GM23338 (cell line): ENCODE measurements at regions not wholly inside any gene's neighbourhood (a gene's known extent, or its start where the extent isn't known, plus 50 kb on each side); places are given as distances from the start of the nearest gene placed in this dataset.

Experiments used
- ATAC-seq: fragments of 200-7000 bp; cut with Tn5 transposase; 3 replicates; pipeline ENCODE4 v1.9.1; 2020
- DNase-seq: peaks from one replicate; pipeline ENCODE4 v3.0.0-alpha.2; 2015; ENCODE audit warnings: low spot score
- H2AFZ ChIP-seq: fragments of 200-600 bp; sonication (generic); 2 replicates; pipeline ENCODE4 v1.8.0; 2016; ENCODE audit warnings: antibody characterized with exemption, mild to moderate bottlenecking, moderate library complexity
- H3F3A ChIP-seq: fragments of 200-600 bp; sonication (generic); replicated peaks from 2 replicates; pipeline ENCODE4 v1.8.0; 2017; ENCODE audit warnings: antibody characterized with exemption, mixed run types, low read depth
- H3K27ac ChIP-seq: fragments of 200-600 bp; sonication (generic); 2 replicates; pipeline ENCODE4 v1.6.1; 2016; ENCODE audit warnings: low read depth
- H3K27me3 ChIP-seq: fragments of 200-600 bp; sonication (generic); 2 replicates; pipeline ENCODE4 v1.8.0; 2016; ENCODE audit warnings: mild to moderate bottlenecking, mixed run types, moderate library complexity; ENCODE audit not compliant: insufficient read depth
- H3K36me3 ChIP-seq: fragments of 200-600 bp; sonication (generic); 2 replicates; pipeline ENCODE4 v1.8.0; 2016; ENCODE audit warnings: mild to moderate bottlenecking; ENCODE audit not compliant: insufficient read depth
- H3K4me1 ChIP-seq: fragments of 200-600 bp; sonication (generic); 2 replicates; pipeline ENCODE4 v1.8.0; 2016; ENCODE audit warnings: mild to moderate bottlenecking, moderate library complexity; ENCODE audit not compliant: insufficient read depth
- H3K4me2 ChIP-seq: fragments of 200-600 bp; sonication (generic); 2 replicates; pipeline ENCODE4 v1.7.1; 2017; ENCODE audit warnings: mixed run types
- H3K4me3 ChIP-seq: fragments of 200-600 bp; sonication (generic); 2 replicates; pipeline ENCODE4 v1.6.1; 2016; ENCODE audit warnings: mixed run types
- H3K79me2 ChIP-seq: fragments of 200-600 bp; sonication (generic); replicated peaks from 2 replicates; pipeline ENCODE4 v1.8.0; 2017; ENCODE audit warnings: mild to moderate bottlenecking; ENCODE audit not compliant: insufficient read depth
- H3K9me2 ChIP-seq: fragments of 200-600 bp; sonication (generic); 2 replicates; pipeline ENCODE4 v1.8.0; 2017; ENCODE audit not compliant: insufficient read depth
- H4K20me1 ChIP-seq: fragments of 200-600 bp; sonication (generic); replicated peaks from 2 replicates; pipeline ENCODE4 v1.8.0; 2017; ENCODE audit warnings: mild to moderate bottlenecking; ENCODE audit not compliant: insufficient read depth
- H3K27ac Mint-ChIP-seq: 2 replicates; pipeline ENCODE4 v1.8.0; 2020; ENCODE audit warnings: inconsistent platforms, mild to moderate bottlenecking, moderate library complexity, mixed read lengths
- H3K27me3 Mint-ChIP-seq: 3 replicates; pipeline ENCODE4 v1.8.0; 2022; ENCODE audit warnings: low read depth, mild to moderate bottlenecking, moderate library complexity, mixed read lengths, inconsistent platforms; ENCODE audit not compliant: insufficient read depth, poor library complexity
- H3K36me3 Mint-ChIP-seq: 3 replicates; pipeline ENCODE4 v1.8.0; 2021; ENCODE audit warnings: low read depth, mild to moderate bottlenecking, inconsistent platforms, moderate library complexity, mixed read lengths
- H3K4me1 Mint-ChIP-seq: 3 replicates; pipeline ENCODE4 v1.8.0; 2020; ENCODE audit warnings: mild to moderate bottlenecking, inconsistent platforms, mixed read lengths
- H3K4me3 Mint-ChIP-seq: 3 replicates; pipeline ENCODE4 v1.8.0; 2021; ENCODE audit warnings: moderate library complexity, mild to moderate bottlenecking, inconsistent platforms, mixed read lengths
- H3K9me3 Mint-ChIP-seq: 3 replicates; pipeline ENCODE4 v1.8.0; 2020; ENCODE audit warnings: moderate library complexity, mild to moderate bottlenecking, inconsistent platforms, mixed read lengths
- CTCF ChIP-seq, 2 experiments: fragments of 200-600 bp in 1 of 2; sonication (generic) in 1 of 2; conservative IDR thresholded peaks; 2 replicates each; pipeline versions ENCODE4 v1.5.1 to v1.6.1; 2016 to 2017; ENCODE audit warnings: antibody characterized with exemption in 2 of 2, low read depth in 2 of 2, mild to moderate bottlenecking in 2 of 2, moderate library complexity in 1 of 2
- ETS1 ChIP-seq: IDR thresholded peaks from 2 replicates; pipeline ENCODE4 v1.6.1; 2016; ENCODE audit warnings: antibody characterized with exemption
- EZH2 ChIP-seq: fragments of 200-600 bp; sonication (generic); IDR thresholded peaks from one replicate; pipeline ENCODE4 v1.8.0; 2017; ENCODE audit warnings: antibody characterized with exemption, mild to moderate bottlenecking, low read depth; ENCODE audit not compliant: unreplicated experiment
- POLR2AphosphoS5 ChIP-seq: IDR thresholded peaks from 2 replicates; pipeline ENCODE4 v1.6.1; 2016; ENCODE audit warnings: antibody characterized with exemption, low read depth
- STAT1 ChIP-seq: IDR thresholded peaks from one replicate; pipeline ENCODE4 v1.6.1; 2016; ENCODE audit warnings: antibody characterized with exemption; ENCODE audit not compliant: unreplicated experiment
- TF ChIP-seq, protein P1 (sequence below): fragments of 250-450 bp; sonication (Bioruptor Pico); IDR thresholded peaks from 2 replicates; pipeline ENCODE4 v1.5.0; 2020; ENCODE audit warnings: mild to moderate bottlenecking, moderate library complexity
- TF ChIP-seq, protein P2 (sequence below): IDR thresholded peaks from one replicate; pipeline ENCODE4 v1.6.1; 2018; ENCODE audit warnings: antibody characterized with exemption; ENCODE audit not compliant: unreplicated experiment

GRCh38 chr10:128476368-128476725 is 350.1 kb upstream of the MKI67 start:
- Mint-ChIP-seq H3K4me3 (no peak overlapping the region), H3K4me1 (peaks cover 15% of the 10 kb centered on the region), H3K9me3 (no peaks in the 10 kb centered on the region), H3K36me3 (no peaks in the 10 kb centered on the region), H3K27ac (no peak overlapping the region), H3K27me3 (no peaks in the 10 kb centered on the region)
- no peaks in the 10 kb centered on the region for H3K36me3 ChIP-seq
- H3K4me1 ChIP-seq = no peaks in the 10 kb centered on the region
- ATAC-seq = no peak
- no peak for DNase-seq
- H3F3A ChIP-seq = no peaks in the 10 kb centered on the region
- no peak overlapping the region for H3K4me2 ChIP-seq
- no peak overlapping the region for H3K4me3 ChIP-seq
- no peaks in the 10 kb centered on the region for H4K20me1 ChIP-seq
- no peak overlapping the region for H2AFZ ChIP-seq
- H3K27me3 ChIP-seq = no peaks in the 10 kb centered on the region
- H3K27ac ChIP-seq = no peak overlapping the region
- no peaks in the 10 kb centered on the region for H3K79me2 ChIP-seq
- no peak for TF ChIP-seq POLR2AphosphoS5
- no peak for TF ChIP-seq STAT1
- H3K9me2 ChIP-seq = peaks cover 10% of the 10 kb centered on the region; the same call in 1 of the 2 replicates

GRCh38 chr10:128476845-128477244 is 350.6 kb upstream of the MKI67 start:
- H3K27ac Mint-ChIP-seq = no peak overlapping the region
- Histone ChIP-seq H3K4me1 (no peaks in the 10 kb centered on the region), H3K36me3 (no peaks in the 10 kb centered on the region)

More at GRCh38 chr10:128476845-128477244, 350.6 kb upstream of the MKI67 start:
- H3K9me2 ChIP-seq = peaks cover 10% of the 10 kb centered on the region; the same call in 1 of the 2 replicates
- H3K4me2 ChIP-seq = no peak overlapping the region
- DNase-seq (no peak), ATAC-seq (no peak)
- no peaks in the 10 kb centered on the region for H3F3A ChIP-seq
- Mint-ChIP-seq H3K4me1 (peaks cover 18% of the 10 kb centered on the region), H3K36me3 (no peaks in the 10 kb centered on the region), H3K4me3 (no peak overlapping the region), H3K9me3 (no peaks in the 10 kb centered on the region), H3K27me3 (peaks cover 3% of the 10 kb centered on the region)
- TF ChIP-seq, protein P1, sequence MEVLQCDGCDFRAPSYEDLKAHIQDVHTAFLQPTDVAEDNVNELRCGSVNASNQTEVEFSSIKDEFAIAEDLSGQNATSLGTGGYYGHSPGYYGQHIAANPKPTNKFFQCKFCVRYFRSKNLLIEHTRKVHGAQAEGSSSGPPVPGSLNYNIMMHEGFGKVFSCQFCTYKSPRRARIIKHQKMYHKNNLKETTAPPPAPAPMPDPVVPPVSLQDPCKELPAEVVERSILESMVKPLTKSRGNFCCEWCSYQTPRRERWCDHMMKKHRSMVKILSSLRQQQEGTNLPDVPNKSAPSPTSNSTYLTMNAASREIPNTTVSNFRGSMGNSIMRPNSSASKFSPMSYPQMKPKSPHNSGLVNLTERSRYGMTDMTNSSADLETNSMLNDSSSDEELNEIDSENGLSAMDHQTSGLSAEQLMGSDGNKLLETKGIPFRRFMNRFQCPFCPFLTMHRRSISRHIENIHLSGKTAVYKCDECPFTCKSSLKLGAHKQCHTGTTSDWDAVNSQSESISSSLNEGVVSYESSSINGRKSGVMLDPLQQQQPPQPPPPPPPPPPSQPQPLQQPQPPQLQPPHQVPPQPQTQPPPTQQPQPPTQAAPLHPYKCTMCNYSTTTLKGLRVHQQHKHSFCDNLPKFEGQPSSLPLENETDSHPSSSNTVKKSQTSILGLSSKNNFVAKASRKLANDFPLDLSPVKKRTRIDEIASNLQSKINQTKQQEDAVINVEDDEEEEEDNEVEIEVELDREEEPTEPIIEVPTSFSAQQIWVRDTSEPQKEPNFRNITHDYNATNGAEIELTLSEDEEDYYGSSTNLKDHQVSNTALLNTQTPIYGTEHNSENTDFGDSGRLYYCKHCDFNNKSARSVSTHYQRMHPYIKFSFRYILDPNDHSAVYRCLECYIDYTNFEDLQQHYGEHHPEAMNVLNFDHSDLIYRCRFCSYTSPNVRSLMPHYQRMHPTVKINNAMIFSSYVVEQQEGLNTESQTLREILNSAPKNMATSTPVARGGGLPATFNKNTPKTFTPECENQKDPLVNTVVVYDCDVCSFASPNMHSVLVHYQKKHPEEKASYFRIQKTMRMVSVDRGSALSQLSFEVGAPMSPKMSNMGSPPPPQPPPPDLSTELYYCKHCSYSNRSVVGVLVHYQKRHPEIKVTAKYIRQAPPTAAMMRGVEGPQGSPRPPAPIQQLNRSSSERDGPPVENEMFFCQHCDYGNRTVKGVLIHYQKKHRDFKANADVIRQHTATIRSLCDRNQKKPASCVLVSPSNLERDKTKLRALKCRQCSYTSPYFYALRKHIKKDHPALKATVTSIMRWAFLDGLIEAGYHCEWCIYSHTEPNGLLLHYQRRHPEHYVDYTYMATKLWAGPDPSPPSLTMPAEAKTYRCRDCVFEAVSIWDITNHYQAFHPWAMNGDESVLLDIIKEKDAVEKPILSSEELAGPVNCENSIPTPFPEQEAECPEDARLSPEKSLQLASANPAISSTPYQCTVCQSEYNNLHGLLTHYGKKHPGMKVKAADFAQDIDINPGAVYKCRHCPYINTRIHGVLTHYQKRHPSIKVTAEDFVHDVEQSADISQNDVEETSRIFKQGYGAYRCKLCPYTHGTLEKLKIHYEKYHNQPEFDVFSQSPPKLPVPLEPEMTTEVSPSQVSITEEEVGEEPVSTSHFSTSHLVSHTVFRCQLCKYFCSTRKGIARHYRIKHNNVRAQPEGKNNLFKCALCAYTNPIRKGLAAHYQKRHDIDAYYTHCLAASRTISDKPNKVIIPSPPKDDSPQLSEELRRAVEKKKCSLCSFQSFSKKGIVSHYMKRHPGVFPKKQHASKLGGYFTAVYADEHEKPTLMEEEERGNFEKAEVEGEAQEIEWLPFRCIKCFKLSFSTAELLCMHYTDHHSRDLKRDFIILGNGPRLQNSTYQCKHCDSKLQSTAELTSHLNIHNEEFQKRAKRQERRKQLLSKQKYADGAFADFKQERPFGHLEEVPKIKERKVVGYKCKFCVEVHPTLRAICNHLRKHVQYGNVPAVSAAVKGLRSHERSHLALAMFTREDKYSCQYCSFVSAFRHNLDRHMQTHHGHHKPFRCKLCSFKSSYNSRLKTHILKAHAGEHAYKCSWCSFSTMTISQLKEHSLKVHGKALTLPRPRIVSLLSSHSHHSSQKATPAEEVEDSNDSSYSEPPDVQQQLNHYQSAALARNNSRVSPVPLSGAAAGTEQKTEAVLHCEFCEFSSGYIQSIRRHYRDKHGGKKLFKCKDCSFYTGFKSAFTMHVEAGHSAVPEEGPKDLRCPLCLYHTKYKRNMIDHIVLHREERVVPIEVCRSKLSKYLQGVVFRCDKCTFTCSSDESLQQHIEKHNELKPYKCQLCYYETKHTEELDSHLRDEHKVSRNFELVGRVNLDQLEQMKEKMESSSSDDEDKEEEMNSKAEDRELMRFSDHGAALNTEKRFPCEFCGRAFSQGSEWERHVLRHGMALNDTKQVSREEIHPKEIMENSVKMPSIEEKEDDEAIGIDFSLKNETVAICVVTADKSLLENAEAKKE (CRISPR knock-in tag) = no peak
- TF ChIP-seq EZH2 (no peak), CTCF (conservative IDR thresholded peaks at IDR 0.05; ENCODE audit: low read depth in 2 of 2) (0 out of 4 replicates have a peak, but pooled peaks of 1 of the 2 experiments have one; percentile 7), POLR2AphosphoS5 (no peak), ETS1 (no peak)
- TF ChIP-seq, protein P2, sequence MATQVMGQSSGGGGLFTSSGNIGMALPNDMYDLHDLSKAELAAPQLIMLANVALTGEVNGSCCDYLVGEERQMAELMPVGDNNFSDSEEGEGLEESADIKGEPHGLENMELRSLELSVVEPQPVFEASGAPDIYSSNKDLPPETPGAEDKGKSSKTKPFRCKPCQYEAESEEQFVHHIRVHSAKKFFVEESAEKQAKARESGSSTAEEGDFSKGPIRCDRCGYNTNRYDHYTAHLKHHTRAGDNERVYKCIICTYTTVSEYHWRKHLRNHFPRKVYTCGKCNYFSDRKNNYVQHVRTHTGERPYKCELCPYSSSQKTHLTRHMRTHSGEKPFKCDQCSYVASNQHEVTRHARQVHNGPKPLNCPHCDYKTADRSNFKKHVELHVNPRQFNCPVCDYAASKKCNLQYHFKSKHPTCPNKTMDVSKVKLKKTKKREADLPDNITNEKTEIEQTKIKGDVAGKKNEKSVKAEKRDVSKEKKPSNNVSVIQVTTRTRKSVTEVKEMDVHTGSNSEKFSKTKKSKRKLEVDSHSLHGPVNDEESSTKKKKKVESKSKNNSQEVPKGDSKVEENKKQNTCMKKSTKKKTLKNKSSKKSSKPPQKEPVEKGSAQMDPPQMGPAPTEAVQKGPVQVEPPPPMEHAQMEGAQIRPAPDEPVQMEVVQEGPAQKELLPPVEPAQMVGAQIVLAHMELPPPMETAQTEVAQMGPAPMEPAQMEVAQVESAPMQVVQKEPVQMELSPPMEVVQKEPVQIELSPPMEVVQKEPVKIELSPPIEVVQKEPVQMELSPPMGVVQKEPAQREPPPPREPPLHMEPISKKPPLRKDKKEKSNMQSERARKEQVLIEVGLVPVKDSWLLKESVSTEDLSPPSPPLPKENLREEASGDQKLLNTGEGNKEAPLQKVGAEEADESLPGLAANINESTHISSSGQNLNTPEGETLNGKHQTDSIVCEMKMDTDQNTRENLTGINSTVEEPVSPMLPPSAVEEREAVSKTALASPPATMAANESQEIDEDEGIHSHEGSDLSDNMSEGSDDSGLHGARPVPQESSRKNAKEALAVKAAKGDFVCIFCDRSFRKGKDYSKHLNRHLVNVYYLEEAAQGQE = no peak
- H2AFZ ChIP-seq = no peak overlapping the region
- H3K4me3 ChIP-seq = no peak overlapping the region
- H3K27ac ChIP-seq = no peak overlapping the region
- H4K20me1 ChIP-seq = no peaks in the 10 kb centered on the region
- H3K27me3 ChIP-seq = no peaks in the 10 kb centered on the region
- no peaks in the 10 kb centered on the region for H3K79me2 ChIP-seq
